ENCODE measurements at regions not wholly inside any gene's neighbourhood (a gene's known extent, or its start where the extent isn't known, plus 50 kb on each side); places are given as distances from the start of the nearest gene placed in this dataset.

DNA sequence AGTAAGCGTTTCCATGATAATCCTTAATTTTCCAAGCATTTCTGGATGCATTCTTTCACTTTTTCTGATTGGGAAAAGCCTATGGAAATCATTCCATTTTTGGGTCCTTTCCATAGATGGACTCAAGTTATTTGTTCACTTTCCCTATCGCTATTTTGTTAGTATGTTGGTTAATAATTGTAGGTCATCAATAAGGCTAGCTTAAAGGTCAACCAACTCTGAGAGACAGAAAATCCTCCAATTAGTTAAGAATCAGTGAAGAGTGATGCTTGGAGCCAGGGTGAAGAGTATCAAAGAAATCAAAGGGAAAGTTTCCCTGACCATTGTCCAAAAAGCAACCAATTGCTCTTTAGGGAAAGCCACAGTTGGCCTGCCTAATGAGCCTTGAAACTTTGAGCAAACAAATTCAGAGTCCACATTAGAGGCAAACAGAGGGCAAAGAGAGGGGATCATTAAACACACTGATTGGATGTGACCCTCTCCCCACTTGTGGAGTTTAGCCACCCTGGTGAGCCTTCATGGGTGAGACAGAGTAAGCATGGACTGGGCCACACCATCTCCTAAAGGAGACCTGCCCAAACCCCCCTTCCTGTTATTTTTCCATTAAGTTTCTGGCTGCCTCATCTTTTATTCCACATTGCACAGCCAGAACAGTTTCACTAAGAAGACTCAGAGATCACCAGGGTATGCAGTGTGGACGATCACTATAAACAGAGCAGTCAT, 133.4 kb upstream of the DYNLRB2 start:
- no peak overlapping the region for H3K4me3 ChIP-seq (ENCODE audit: low read length)
- TF ChIP-seq, protein P1, sequence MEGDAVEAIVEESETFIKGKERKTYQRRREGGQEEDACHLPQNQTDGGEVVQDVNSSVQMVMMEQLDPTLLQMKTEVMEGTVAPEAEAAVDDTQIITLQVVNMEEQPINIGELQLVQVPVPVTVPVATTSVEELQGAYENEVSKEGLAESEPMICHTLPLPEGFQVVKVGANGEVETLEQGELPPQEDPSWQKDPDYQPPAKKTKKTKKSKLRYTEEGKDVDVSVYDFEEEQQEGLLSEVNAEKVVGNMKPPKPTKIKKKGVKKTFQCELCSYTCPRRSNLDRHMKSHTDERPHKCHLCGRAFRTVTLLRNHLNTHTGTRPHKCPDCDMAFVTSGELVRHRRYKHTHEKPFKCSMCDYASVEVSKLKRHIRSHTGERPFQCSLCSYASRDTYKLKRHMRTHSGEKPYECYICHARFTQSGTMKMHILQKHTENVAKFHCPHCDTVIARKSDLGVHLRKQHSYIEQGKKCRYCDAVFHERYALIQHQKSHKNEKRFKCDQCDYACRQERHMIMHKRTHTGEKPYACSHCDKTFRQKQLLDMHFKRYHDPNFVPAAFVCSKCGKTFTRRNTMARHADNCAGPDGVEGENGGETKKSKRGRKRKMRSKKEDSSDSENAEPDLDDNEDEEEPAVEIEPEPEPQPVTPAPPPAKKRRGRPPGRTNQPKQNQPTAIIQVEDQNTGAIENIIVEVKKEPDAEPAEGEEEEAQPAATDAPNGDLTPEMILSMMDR (conservative IDR thresholded peaks at IDR 0.05; ENCODE audit: low read depth, low read length): no peak
- no peak for DNase-seq (ENCODE audit: low read depth)

DNA sequence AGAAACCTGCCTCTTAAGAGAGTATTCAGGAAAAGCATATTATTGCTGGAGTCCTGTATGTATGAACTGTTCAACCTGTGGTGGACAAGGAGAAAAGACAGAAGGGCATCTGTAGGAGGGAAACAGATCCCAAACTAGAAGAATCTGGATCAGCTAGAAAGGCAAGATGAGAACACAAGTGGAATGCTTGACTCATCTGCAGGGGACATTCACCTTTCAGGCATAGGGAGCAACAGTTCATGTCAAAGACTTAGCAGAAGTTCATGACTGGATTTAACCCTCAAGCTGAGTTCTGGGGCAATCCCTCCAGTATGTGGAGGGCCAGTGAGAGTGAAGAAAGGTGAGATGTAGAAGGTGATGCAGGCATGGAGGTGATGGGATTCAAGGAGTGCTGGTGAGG, 135.9 kb upstream of the DYNLRB2 start:
- no peak for DNase-seq (ENCODE audit: low read depth)
- H3K4me3 ChIP-seq (ENCODE audit: low read length): no peak overlapping the region
- TF ChIP-seq, protein P1 (conservative IDR thresholded peaks at IDR 0.05; ENCODE audit: low read depth, low read length): no peak

DNA sequence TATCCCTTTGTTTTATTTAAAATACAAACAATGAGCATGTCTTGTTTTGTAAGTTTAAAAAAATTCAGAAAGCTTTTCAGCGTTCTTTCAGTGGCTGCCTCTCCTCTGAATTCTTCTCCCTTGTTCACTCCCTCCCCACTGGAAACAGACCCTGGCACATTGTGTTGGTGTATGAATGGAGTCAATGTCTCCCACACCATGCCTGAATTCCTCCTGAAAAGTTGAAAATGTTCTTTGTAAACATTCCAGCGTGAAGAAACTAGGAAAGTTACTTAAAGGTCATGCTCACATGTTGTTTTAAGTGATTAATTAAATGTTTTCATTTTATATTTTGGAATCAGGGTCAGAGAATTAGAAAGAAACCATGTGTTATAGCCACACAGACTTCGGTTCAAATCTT, 136.9 kb upstream of the DYNLRB2 start:
- DNase-seq (ENCODE audit: low read depth): no peak
- no peak overlapping the region for H3K4me3 ChIP-seq (ENCODE audit: low read length)
- TF ChIP-seq, protein P1 (conservative IDR thresholded peaks at IDR 0.05; ENCODE audit: low read depth, low read length): no peak

DNA sequence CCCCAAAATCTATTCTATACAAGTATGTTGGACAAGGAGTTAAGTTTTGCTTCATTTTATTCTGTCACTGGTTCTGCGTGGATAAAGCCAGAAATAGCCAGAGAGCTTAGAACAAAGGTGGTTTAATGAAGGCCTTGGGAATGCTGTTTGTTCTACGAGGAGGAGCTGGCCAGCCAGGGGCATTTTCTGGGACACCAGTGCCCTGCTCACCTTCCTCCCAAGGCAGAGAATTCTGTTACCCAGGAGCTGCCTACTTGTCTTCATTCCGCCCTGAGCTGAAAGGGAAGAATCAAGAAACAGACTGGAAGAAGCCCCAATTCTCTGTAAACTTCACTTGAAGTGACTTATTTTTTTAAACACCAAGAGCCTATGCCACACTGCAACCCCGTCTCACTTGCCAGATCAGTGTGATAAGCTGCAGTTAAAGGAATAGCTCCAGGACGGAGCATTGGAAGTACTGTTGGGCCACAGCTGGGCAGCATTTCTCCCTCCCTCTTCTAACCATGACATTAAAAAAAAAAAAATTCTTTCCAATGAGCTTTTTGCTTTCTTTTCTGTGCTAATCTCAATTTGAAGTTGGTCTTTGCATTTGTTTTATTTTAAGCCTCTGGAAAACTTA, 149.8 kb upstream of the DYNLRB2 start:
- no peak overlapping the region for H3K4me3 ChIP-seq (ENCODE audit: low read length)
- TF ChIP-seq, protein P1 (conservative IDR thresholded peaks at IDR 0.05; ENCODE audit: low read depth, low read length): no peak
- DNase-seq (ENCODE audit: low read depth): no peak

DNA sequence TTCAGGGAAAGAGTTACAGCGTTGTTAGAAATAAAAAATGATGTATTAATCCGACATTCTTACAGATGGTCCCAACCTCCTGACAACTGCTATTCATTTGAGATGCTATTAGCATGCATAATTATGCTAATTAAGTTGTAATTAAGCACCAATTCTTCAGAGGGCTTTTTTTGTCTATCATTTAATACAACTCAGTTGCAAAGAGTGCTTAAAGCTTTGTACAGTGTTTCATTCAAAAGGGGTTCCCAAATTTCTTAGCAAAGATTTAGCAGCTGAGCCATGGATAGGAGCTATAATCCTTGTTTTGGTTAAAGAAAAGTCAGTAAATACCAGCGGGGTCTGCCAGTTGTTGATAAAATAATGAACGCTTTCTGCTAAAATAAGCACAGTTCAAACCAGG, 150.7 kb upstream of the DYNLRB2 start:
- H3K4me3 ChIP-seq (ENCODE audit: low read length): no peak overlapping the region
- TF ChIP-seq, protein P1 (conservative IDR thresholded peaks at IDR 0.05; ENCODE audit: low read depth, low read length): no peak
- DNase-seq (ENCODE audit: low read depth): no peak

DNA sequence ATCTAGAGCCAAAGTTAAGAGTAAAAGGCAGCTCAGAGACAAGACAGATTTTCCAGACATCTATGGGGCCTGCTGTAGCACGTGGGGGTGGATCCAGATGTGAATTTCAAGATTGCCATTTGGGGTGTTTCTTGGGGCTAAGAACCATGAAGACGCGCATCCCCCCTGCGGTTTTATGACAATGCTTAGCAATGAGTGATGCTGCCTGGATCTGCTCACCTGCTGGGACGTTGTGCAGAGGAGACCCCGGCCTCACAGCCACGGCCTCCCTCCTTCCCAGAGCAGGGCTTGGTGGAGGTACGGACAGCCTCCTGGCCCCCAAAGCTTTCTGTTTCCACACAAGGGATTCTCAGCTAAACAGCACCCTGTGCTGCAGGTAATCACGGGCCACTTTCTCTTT, 151.5 kb upstream of the DYNLRB2 start:
- TF ChIP-seq, protein P1 (conservative IDR thresholded peaks at IDR 0.05; ENCODE audit: low read depth, low read length): no peak
- no peak overlapping the region for H3K4me3 ChIP-seq (ENCODE audit: low read length)
- DNase-seq (ENCODE audit: low read depth): no peak

All from retinal pigment epithelial cell (primary cell).